ENCODE measurements at regions not wholly inside any gene's neighbourhood (a gene's known extent, or its start where the extent isn't known, plus 50 kb on each side); places are given as distances from the start of the nearest gene placed in this dataset.

DNA sequence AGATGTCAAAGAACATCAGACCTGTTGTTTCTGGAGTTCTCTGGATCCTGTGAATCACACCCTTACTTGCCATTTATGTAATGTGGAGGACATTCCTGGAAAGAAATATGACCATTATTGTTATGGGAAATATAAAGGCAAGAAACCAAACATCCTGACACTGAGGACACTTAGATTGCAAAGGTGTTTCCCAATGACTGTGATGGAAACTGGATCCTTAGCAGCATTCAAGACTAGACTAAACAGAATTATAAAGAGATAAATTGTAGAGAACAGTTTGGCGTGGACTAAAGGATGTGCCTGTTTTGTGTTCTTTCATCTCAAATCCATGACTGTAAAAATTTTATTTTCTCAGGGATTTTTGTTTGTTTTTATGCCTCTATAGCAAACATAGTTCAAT is 347.7 kb upstream of the SLC14A2 start:
- TF ChIP-seq, protein P1, sequence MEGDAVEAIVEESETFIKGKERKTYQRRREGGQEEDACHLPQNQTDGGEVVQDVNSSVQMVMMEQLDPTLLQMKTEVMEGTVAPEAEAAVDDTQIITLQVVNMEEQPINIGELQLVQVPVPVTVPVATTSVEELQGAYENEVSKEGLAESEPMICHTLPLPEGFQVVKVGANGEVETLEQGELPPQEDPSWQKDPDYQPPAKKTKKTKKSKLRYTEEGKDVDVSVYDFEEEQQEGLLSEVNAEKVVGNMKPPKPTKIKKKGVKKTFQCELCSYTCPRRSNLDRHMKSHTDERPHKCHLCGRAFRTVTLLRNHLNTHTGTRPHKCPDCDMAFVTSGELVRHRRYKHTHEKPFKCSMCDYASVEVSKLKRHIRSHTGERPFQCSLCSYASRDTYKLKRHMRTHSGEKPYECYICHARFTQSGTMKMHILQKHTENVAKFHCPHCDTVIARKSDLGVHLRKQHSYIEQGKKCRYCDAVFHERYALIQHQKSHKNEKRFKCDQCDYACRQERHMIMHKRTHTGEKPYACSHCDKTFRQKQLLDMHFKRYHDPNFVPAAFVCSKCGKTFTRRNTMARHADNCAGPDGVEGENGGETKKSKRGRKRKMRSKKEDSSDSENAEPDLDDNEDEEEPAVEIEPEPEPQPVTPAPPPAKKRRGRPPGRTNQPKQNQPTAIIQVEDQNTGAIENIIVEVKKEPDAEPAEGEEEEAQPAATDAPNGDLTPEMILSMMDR (conservative IDR thresholded peaks at IDR 0.05; ENCODE audit: low read depth, low read length) = no peak
- TF ChIP-seq EZH2 (IDR thresholded peaks at IDR 0.05; ENCODE audit: borderline replicate concordance, low read depth, low read length, poor library complexity, severe bottlenecking) = no peak

All from A673 (cell line).